ENCODE measurements at regions not wholly inside any gene's neighbourhood (a gene's known extent, or its start where the extent isn't known, plus 50 kb on each side); places are given as distances from the start of the nearest gene placed in this dataset.

DNA sequence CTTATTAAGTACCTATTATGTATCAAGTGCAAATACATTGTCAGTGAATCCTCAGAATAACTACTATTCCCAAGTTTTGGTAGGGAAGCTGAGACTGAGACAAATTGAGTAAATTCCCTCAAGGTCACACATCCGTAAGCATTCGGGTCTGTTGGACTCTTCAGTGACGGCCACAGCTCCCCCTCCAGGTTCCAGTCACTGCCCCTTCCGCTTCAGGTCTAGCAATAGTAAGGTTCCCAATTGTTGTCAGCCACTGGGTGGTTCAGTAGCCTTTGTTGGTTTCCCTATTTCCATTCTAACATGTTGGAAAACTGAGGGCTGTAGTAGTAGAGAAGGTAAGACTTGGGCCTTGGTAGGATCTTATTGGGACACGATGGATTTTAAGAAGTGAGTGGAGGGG, 54.9 kb upstream of the TNRC6B start:
- Mint-ChIP-seq H3K27ac (peak overlapping the region; percentile 3), H3K27me3 (no peaks in the 10 kb centered on the region), H3K4me3 (no peak overlapping the region), H3K36me3 (ENCODE audit: low read depth) (peaks cover 56% of the 10 kb centered on the region), H3K4me1 (peaks cover 23% of the 10 kb centered on the region), H3K9me3 (no peaks in the 10 kb centered on the region)
- ATAC-seq (replicated peaks): no peak

DNA sequence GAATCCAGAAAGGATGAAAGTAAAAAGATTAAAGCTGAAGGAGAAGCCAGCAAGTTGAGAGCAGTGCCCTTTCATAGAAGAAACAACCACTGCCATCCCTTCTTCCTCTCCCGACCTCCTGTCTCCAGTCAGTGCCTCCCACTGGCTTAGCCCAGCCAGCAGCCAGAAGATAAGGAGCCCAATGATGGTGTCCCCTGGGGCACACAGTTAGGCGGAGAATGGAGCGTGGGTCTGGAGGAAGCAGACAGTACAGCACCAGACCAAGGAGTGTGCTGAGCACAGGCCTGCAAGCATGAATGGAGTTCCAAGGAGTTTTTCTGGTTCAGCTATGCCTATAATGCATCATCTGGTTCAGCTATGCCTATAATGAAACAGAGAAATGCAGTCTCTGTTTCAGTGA, 54.3 kb upstream of the TNRC6B start:
- no peak overlapping the region for H3K4me3 Mint-ChIP-seq
- H3K9me3 Mint-ChIP-seq: no peaks in the 10 kb centered on the region
- no peak for ATAC-seq (replicated peaks)
- H3K27me3 Mint-ChIP-seq: no peaks in the 10 kb centered on the region
- H3K27ac Mint-ChIP-seq: peak overlapping the region; percentile 3
- H3K36me3 Mint-ChIP-seq (ENCODE audit: low read depth): peaks cover 62% of the 10 kb centered on the region
- H3K4me1 Mint-ChIP-seq: peaks cover 18% of the 10 kb centered on the region

Measured in activated T-helper 17 cell treated with anti-CD3 and anti-CD28 coated beads, Interleukin-2, amount 50 U/mL, for 72 hours (primary cell).